ENCODE measurements at regions not wholly inside any gene's neighbourhood (a gene's known extent, or its start where the extent isn't known, plus 50 kb on each side); places are given as distances from the start of the nearest gene placed in this dataset.

DNA sequence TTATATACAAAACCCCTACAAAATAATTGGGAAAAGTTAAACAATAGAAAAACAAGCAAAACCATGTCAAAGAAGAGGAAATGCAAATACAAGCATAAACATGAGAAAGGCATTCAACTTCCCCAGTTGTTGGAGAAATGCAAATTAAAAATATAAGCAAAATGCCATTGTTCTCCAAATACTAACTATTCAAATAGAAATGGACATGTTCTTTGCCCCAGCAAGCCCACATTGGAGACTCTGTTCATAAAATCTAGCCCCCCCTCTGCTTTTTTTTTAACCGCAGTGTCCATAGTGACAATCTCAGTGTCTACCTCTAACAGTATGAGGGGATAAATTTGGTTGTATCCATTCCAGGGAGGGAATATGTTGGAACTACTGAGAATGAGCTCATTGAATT, 59.7 kb upstream of the LCTL start:
- TF ChIP-seq, protein P1, sequence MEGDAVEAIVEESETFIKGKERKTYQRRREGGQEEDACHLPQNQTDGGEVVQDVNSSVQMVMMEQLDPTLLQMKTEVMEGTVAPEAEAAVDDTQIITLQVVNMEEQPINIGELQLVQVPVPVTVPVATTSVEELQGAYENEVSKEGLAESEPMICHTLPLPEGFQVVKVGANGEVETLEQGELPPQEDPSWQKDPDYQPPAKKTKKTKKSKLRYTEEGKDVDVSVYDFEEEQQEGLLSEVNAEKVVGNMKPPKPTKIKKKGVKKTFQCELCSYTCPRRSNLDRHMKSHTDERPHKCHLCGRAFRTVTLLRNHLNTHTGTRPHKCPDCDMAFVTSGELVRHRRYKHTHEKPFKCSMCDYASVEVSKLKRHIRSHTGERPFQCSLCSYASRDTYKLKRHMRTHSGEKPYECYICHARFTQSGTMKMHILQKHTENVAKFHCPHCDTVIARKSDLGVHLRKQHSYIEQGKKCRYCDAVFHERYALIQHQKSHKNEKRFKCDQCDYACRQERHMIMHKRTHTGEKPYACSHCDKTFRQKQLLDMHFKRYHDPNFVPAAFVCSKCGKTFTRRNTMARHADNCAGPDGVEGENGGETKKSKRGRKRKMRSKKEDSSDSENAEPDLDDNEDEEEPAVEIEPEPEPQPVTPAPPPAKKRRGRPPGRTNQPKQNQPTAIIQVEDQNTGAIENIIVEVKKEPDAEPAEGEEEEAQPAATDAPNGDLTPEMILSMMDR (IDR thresholded peaks at IDR 0.05): no peak
- TF ChIP-seq EP300 (IDR thresholded peaks at IDR 0.05) (no peak), POLR2A (IDR thresholded peaks at IDR 0.05) (no peak)
- Histone ChIP-seq H3K36me3 (no peaks in the 10 kb centered on the region), H3K4me3 (no peak overlapping the region), H3K9me3 (no peaks in the 10 kb centered on the region), H3K27me3 (no peaks in the 10 kb centered on the region), H3K4me1 (peaks cover 0 to 29% (median 16%) of the 10 kb centered on the region in 4 donors), H3K27ac (no peak overlapping the region)
- WGBS, 2 donors: 74 to 82% methylated on average over 1 of the region's 1 CpG
- no peak for DNase-seq (ENCODE audit: low spot score in 2 of 2)

DNA sequence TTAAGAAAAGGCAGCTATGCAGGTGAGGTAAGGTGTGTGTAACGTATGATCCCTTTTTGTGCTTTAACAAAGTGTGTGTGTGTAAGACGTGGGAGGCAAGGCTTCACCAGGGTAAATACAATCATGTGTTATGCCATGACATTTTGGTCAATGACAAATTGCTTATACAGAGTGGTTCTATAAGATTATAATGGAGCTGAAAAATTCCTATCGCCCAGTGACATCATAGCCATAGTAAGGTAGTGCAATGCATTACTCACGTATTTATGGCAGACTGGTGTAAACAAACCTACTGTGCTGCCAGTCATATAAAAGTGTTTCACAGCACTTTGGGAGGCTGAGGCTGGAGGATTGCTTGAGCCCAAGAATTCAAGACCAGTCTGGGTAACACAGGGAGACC, 60.2 kb upstream of the LCTL start:
- 71 to 78% methylated on average over 4 of the region's 4 CpGs for WGBS, 2 donors

DNA sequence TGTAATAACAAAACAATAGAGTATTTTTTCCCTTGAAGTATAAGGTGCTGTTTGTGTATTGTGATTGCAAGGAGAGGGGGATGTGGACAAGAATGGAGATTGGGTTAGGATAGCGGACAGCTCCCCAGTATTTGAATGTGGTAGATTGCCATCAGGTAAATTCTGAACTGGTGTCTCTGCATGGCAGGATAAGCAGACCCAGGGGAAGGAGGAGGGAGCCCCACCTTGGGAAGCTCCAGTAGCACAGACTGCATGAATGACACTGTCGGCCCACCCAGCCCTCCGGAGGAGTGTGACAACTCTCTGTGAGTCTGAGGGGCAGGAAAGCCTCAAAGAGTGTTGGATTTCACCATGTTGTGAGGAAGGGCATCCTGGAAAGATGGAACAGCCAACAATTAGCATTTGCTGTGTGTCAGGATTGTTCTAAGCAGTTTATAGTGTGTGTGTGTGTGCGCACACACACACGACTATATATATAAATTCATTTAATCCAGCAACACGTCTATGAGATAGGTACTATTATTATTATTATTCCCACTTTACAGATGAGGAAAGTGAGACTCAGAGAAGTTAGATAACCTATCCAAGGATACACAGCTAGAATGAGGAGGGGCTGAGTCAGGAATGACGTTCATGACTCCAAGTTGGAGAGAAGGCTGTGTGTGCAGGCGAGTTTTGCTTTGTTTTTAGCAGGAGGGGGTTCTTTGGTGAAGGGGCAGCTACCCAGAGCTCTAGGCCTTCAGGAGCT, 63.4 kb upstream of the LCTL start:
- Histone ChIP-seq H3K4me1 (peaks cover 0 to 19% (median 2%) of the 10 kb centered on the region in 4 donors), H3K27ac (no peak overlapping the region), H3K4me3 (no peak overlapping the region), H3K9me3 (no peaks in the 10 kb centered on the region), H3K27me3 (no peaks in the 10 kb centered on the region), H3K36me3 (no peaks in the 10 kb centered on the region)
- DNase-seq (ENCODE audit: low spot score in 2 of 2): no peak
- TF ChIP-seq, protein P1 (IDR thresholded peaks at IDR 0.05): no peak
- TF ChIP-seq EP300 (IDR thresholded peaks at IDR 0.05) (no peak), POLR2A (IDR thresholded peaks at IDR 0.05) (no peak)
- WGBS, 2 donors: 88 to 91% methylated on average over 8 of the region's 8 CpGs

More for the DNA sequence above, 60.2 kb upstream of the LCTL start:
- Histone ChIP-seq H3K27me3 (no peaks in the 10 kb centered on the region), H3K27ac (no peak overlapping the region), H3K36me3 (no peaks in the 10 kb centered on the region), H3K4me1 (peaks cover 0 to 24% (median 15%) of the 10 kb centered on the region in 4 donors), H3K9me3 (no peaks in the 10 kb centered on the region), H3K4me3 (no peak overlapping the region)
- DNase-seq (ENCODE audit: low spot score in 2 of 2): no peak
- TF ChIP-seq POLR2A (IDR thresholded peaks at IDR 0.05) (no peak), EP300 (IDR thresholded peaks at IDR 0.05) (no peak)
- TF ChIP-seq, protein P1 (IDR thresholded peaks at IDR 0.05): no peak

DNA sequence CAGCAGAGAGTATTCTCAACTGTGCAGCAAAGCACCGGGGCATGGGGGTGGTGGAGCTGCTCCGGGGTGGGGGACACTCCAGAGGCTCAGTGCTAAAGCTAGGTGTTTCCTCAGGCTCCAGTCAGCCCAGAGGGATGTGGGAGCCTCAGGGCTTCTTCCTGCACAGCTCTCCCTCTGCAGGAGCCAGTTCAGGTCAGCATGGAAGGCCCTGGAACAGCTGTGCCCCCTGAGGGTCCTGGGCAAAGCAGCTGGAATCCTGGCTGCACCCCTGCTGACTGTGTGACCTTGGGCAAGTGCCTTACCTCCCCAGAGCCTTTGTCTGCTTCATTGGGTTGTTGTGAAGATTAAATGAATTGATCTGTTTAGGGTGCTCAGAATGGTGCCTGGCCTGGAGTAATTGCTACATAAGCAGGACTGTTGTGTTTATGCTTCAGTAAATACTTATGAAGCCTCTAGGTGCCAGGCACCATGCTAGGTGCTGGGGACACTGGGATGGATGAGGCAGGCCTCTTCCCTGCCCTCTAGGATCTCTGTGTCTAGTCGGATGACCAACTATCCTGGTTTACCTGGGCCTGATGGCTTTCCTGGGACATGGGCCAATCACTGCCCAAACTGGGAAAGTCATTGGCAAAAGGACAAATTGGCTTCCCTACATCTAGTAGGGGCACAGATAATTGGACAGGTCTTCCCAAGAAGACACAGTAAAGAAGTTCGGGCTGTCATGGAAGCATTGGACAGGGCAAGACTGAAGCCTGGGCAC, 64.2 kb upstream of the LCTL start:
- WGBS, 2 donors: 86 to 88% methylated on average over 4 of the region's 4 CpGs
- Histone ChIP-seq H3K36me3 (no peaks in the 10 kb centered on the region), H3K27me3 (no peaks in the 10 kb centered on the region), H3K4me1 (peaks cover 0 to 19% (median 2%) of the 10 kb centered on the region in 4 donors), H3K9me3 (no peaks in the 10 kb centered on the region), H3K4me3 (no peak overlapping the region), H3K27ac (no peak overlapping the region)
- DNase-seq (ENCODE audit: low spot score in 2 of 2): no peak
- TF ChIP-seq POLR2A (IDR thresholded peaks at IDR 0.05) (no peak), EP300 (IDR thresholded peaks at IDR 0.05) (no peak)
- TF ChIP-seq, protein P1 (IDR thresholded peaks at IDR 0.05): no peak

DNA sequence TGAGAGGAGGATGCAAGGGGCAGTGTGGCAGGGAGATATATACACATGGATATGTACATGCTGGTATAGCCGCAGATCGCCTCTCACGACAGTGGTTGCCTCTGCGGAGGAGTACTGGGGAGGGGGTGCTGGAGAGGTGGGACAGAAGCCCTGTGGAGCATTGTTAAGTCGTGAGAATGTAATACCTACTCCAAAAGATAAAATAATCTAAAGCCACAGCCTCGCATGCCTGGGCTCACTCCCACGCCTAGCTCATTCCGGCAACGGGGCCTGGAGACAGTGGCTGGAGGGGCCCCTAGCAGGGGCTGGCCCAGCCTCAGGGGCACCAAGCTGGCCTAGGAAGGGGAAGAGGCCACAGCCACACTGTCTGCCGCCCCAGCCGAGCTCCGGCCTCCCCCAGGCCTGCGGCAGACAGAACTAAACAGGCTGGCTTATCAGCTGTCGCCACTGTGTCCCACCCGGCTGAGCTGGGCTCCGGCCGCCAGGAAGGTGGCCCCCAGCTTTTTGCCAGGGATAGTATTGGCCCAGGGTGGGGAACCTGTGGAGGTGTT, 65.1 kb upstream of the LCTL start:
- Histone ChIP-seq H3K27ac (no peak overlapping the region), H3K4me1 (peaks cover 0 to 19% (median 2%) of the 10 kb centered on the region in 4 donors), H3K36me3 (no peaks in the 10 kb centered on the region), H3K27me3 (no peaks in the 10 kb centered on the region), H3K9me3 (no peaks in the 10 kb centered on the region), H3K4me3 (no peak overlapping the region)
- WGBS, 2 donors: 77 to 79% methylated on average over 17 of the region's 17 CpGs
- TF ChIP-seq POLR2A (IDR thresholded peaks at IDR 0.05): no peak
- no peak for TF ChIP-seq EP300 (IDR thresholded peaks at IDR 0.05)
- TF ChIP-seq, protein P1 (IDR thresholded peaks at IDR 0.05): no peak
- no peak for DNase-seq (ENCODE audit: low spot score in 2 of 2)
